Vagina (tissue), 2 donors: ENCODE measurements at regions not wholly inside any gene's neighbourhood (a gene's known extent, or its start where the extent isn't known, plus 50 kb on each side); places are given as distances from the start of the nearest gene placed in this dataset.
"Not testable (repeated sequence)": the region's sequence is repeated elsewhere in the genome, so short reads cannot be mapped to it uniquely, and the experiment has no call there.

Source experiments
- CTCF ChIP-seq, 3 experiments: fragments of 450-650 bp in 2 of 3; fragments of 200-600 bp in 1 of 3; sonication (generic) in 1 of 3; IDR thresholded peaks; one replicate each; pipeline ENCODE4 v1.5.1; 2017 to 2019; ENCODE audit warnings: antibody characterized with exemption in 3 of 3, mild to moderate bottlenecking in 2 of 3, moderate library complexity in 2 of 3
- POLR2AphosphoS5 ChIP-seq, 2 donors: sonication (generic); formaldehyde crosslinking; IDR thresholded peaks; one replicate each; pipeline ENCODE4 v1.9.0; 2017; ENCODE audit warnings: antibody characterized with exemption in 2 of 2, mild to moderate bottlenecking in 2 of 2, low read depth in 1 of 2; ENCODE audit not compliant: insufficient read depth in 1 of 2

- TF ChIP-seq CTCF (IDR thresholded peaks at IDR 0.05); POLR2AphosphoS5 (IDR thresholded peaks at IDR 0.05; ENCODE audit: insufficient read depth in 1 of 2, low read depth in 1 of 2): not testable (repeated sequence)
Observed at GRCh38 chr21:10417551-10418002, 103.8 kb upstream of the TPTE start.
